ENCODE measurements at regions not wholly inside any gene's neighbourhood (a gene's known extent, or its start where the extent isn't known, plus 50 kb on each side); places are given as distances from the start of the nearest gene placed in this dataset.
A peak's percentile ranks its signal among the peaks of the same experiment; 100 is the strongest.

- Histone ChIP-seq H3K4me3 (no peak overlapping the region), H3K27ac (no peak overlapping the region)
- DNase-seq (ENCODE audit: low spot score), result no peak
- TF ChIP-seq, protein P1, sequence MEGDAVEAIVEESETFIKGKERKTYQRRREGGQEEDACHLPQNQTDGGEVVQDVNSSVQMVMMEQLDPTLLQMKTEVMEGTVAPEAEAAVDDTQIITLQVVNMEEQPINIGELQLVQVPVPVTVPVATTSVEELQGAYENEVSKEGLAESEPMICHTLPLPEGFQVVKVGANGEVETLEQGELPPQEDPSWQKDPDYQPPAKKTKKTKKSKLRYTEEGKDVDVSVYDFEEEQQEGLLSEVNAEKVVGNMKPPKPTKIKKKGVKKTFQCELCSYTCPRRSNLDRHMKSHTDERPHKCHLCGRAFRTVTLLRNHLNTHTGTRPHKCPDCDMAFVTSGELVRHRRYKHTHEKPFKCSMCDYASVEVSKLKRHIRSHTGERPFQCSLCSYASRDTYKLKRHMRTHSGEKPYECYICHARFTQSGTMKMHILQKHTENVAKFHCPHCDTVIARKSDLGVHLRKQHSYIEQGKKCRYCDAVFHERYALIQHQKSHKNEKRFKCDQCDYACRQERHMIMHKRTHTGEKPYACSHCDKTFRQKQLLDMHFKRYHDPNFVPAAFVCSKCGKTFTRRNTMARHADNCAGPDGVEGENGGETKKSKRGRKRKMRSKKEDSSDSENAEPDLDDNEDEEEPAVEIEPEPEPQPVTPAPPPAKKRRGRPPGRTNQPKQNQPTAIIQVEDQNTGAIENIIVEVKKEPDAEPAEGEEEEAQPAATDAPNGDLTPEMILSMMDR (IDR thresholded peaks at IDR 0.05), result no peak
Measured at GRCh38 chrX:13131396-13132137, 87.1 kb upstream of the FAM9C start.

GRCh38 chrX:13130816-13131215, 86.4 kb upstream of the FAM9C start:
- no peak for DNase-seq (ENCODE audit: low spot score)
- no peak overlapping the region for H3K4me3 ChIP-seq
- H3K27ac ChIP-seq, result no peak overlapping the region
- TF ChIP-seq, protein P1 (IDR thresholded peaks at IDR 0.05), result no peak

DNA sequence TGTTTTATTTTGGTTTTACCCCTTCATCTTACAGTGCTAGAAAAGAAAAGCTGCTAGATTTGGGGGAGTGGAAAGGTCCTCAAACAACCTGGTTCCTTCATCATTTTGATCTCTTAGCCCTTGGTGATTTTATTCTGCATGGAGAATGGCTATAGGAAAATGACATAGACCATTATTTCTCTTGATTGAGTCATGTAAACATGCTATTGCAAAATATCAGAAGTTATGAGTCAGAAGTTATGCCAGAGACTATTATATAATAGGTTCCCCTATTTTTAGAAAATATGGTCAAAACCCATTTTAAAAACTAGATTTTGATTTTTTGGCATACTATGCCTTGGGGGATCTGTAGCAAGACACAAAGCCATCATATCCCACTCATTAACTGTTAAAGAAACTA, 83.7 kb upstream of the FAM9C start:
- no peak for DNase-seq (ENCODE audit: low spot score)
- H3K27ac ChIP-seq, result peak overlapping the region; percentile 28 to 57
- H3K4me3 ChIP-seq, result no peak overlapping the region
- TF ChIP-seq, protein P1 (IDR thresholded peaks at IDR 0.05), result no peak

GRCh38 chrX:13126775-13127174, 82.4 kb upstream of the FAM9C start:
- Histone ChIP-seq H3K27ac (peak overlapping the region; percentile 57 to 85), H3K4me3 (no peak overlapping the region)
- TF ChIP-seq, protein P1 (IDR thresholded peaks at IDR 0.05), result no peak
- no peak for DNase-seq (ENCODE audit: low spot score)

- no peak overlapping the region for H3K4me3 ChIP-seq
- TF ChIP-seq, protein P1 (IDR thresholded peaks at IDR 0.05), result no peak
- DNase-seq (ENCODE audit: low spot score), result no peak
- peak overlapping the region in 1 of 2 donors; percentile 59 for H3K27ac ChIP-seq
Measured at GRCh38 chrX:13125188-13125587, 80.8 kb upstream of the FAM9C start.

- no peak for DNase-seq (ENCODE audit: low spot score)
- TF ChIP-seq, protein P1 (IDR thresholded peaks at IDR 0.05), result no peak
- H3K4me3 ChIP-seq, result no peak overlapping the region
- peak overlapping the region; percentile 21 to 59 for H3K27ac ChIP-seq
Measured at GRCh38 chrX:13123857-13124345, 79.5 kb upstream of the FAM9C start.

DNA sequence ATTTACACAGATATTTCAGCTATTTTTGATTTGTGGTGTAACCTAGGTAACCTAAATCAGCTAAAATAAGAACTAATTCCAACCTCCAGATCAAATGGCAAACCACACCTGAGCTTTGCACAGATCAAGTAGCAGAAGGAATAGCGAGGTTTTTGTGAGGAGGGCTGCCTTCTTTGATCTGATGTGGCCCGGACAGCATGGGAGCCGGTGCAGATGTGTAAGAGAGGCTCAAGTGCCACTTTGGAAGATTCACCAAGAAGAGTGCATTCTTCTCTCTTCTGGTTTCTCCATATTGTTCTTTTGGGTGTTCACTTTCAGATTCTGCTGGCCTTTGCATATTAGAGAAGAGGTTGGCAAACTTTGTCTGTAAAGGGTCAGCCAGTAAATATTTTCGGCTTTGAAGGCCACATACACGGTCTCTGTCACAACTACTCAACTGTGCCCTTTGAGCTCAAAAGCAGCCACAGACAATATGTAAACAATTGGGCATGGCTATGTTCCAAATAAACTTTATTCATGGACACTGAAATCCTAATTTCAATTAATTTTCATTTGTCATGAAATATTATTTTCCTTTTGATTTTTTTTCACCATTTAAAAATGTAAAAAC, 78.9 kb upstream of the FAM9C start:
- TF ChIP-seq, protein P1 (IDR thresholded peaks at IDR 0.05), result no peak
- Histone ChIP-seq H3K4me3 (no peak overlapping the region), H3K27ac (peak overlapping the region; percentile 21 to 59)
- no peak for DNase-seq (ENCODE audit: low spot score)

Measured in coronary artery (tissue), 2 donors.